K562 (cell line): ENCODE measurements at regions not wholly inside any gene's neighbourhood (a gene's known extent, or its start where the extent isn't known, plus 50 kb on each side); places are given as distances from the start of the nearest gene placed in this dataset.

ENCODE experiments used
- CHD2 ChIP-seq: IDR thresholded peaks from 2 replicates; pipeline ENCODE4 v1.6.1; 2011; ENCODE audit warnings: low read depth, low read length
- E2F4 ChIP-seq: sonication (generic); formaldehyde crosslinking; IDR thresholded peaks from 2 replicates; pipeline ENCODE4 v1.8.0; 2022; ENCODE audit warnings: mild to moderate bottlenecking, low read depth, missing genetic modification reagents
- EZH2 ChIP-seq: IDR thresholded peaks from 2 replicates; pipeline ENCODE4 v1.6.1; 2012; ENCODE audit warnings: low read depth, mild to moderate bottlenecking, inconsistent platforms, low read length, borderline replicate concordance
- FOXM1 ChIP-seq, 2 experiments: fragments of 450-650 bp in 1 of 2; sonication (generic) in 1 of 2; formaldehyde crosslinking in 1 of 2; IDR thresholded peaks; 2 replicates each; pipeline versions ENCODE4 v1.6.1 to v1.9.0; 2017 to 2022; ENCODE audit warnings: low read depth in 2 of 2, mild to moderate bottlenecking in 2 of 2, missing genetic modification reagents in 1 of 2, moderate library complexity in 1 of 2
- JUND ChIP-seq, 2 experiments: IDR thresholded peaks; 2 replicates in 1 of 2; 3 replicates in 1 of 2; pipeline ENCODE4 v1.6.1; 2011; ENCODE audit warnings: borderline replicate concordance in 2 of 2, low read depth in 2 of 2, low read length in 2 of 2, improper control_type of control experiment in 1 of 2, missing biosample characterization in 1 of 2, missing genetic modification characterization in 1 of 2, missing genetic modification reagents in 1 of 2
- NRF1 ChIP-seq, 2 experiments: fragments of 450-650 bp; IDR thresholded peaks in 1 of 2; conservative IDR thresholded peaks in 1 of 2; 2 replicates each; pipeline ENCODE4 v1.6.1; 2014; ENCODE audit warnings: mild to moderate bottlenecking in 2 of 2
- ZFPM2 ChIP-seq: fragments of 250-450 bp; sonication (Bioruptor Pico); IDR thresholded peaks from 2 replicates; pipeline ENCODE4 v1.5.1; 2022; ENCODE audit warnings: mild to moderate bottlenecking
- TF ChIP-seq, protein P1 (sequence below): fragments of 450-650 bp; IDR thresholded peaks from 2 replicates; pipeline ENCODE4 v1.6.1; 2017; ENCODE audit warnings: mild to moderate bottlenecking, moderate library complexity

DNA sequence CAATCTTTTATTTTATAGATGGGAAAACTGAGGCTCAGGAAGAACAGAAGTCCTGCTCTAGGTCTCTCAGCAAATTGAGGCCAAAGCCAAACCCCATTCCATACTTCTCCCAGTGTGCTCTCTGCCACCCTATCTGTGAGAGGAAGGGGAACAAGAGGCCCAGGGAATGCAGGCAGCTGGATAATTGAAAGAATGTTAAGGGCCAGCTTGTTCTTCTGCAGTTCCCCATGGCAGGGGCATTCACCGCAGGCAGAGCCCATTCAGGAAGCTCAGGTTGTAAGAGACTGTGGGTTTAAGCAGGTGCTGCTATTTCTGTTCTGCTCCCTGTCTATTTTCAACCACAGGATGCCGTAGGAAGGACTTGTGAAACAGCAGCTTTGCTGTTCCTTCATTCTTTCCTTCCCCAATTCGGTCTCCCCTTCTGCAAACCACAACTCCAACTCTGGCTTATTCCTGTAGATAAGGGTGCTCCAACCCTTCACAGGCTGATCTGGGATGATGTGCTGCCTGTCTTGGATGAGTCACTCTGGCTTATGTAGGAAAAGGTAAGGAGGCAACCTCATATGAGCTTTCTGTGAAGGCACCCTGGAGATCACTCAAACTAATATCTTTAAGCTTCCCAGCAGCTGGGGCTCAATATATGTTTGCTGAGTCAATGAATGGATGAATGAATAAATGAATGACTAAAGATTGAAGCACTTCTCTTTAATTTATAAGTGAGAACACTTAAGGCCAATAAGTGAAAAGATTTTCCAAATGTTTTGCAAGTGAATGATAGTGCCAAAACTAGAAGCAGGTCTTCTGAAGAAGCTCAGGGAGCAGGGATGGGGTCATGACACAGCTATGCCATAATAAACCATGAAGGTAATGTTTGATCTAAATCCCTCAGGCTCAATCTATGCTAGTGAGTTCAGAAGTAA, 377.6 kb downstream of the BRINP1 start:
- TF ChIP-seq JUND (IDR thresholded peaks at IDR 0.05; ENCODE audit: borderline replicate concordance, low read depth, low read length) (no peak), JUND (tag; IDR thresholded peaks at IDR 0.05; ENCODE audit: borderline replicate concordance, low read depth, low read length) (no peak), FOXM1 (IDR thresholded peaks at IDR 0.05; ENCODE audit: low read depth) (no peak), FOXM1 (CRISPR knock-in tag; IDR thresholded peaks at IDR 0.05; ENCODE audit: low read depth) (no peak), CHD2 (no peak), ZFPM2 (CRISPR knock-in tag) (no peak), NRF1 (conservative IDR thresholded peaks at IDR 0.05 in 1 of 2, IDR thresholded peaks at IDR 0.05 in 1 of 2) (no peak), EZH2 (no peak), E2F4 (CRISPR knock-in tag) (no peak)
- TF ChIP-seq, protein P1, sequence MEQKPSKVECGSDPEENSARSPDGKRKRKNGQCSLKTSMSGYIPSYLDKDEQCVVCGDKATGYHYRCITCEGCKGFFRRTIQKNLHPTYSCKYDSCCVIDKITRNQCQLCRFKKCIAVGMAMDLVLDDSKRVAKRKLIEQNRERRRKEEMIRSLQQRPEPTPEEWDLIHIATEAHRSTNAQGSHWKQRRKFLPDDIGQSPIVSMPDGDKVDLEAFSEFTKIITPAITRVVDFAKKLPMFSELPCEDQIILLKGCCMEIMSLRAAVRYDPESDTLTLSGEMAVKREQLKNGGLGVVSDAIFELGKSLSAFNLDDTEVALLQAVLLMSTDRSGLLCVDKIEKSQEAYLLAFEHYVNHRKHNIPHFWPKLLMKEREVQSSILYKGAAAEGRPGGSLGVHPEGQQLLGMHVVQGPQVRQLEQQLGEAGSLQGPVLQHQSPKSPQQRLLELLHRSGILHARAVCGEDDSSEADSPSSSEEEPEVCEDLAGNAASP: no peak
